ENCODE measurements at regions not wholly inside any gene's neighbourhood (a gene's known extent, or its start where the extent isn't known, plus 50 kb on each side); places are given as distances from the start of the nearest gene placed in this dataset.

DNA sequence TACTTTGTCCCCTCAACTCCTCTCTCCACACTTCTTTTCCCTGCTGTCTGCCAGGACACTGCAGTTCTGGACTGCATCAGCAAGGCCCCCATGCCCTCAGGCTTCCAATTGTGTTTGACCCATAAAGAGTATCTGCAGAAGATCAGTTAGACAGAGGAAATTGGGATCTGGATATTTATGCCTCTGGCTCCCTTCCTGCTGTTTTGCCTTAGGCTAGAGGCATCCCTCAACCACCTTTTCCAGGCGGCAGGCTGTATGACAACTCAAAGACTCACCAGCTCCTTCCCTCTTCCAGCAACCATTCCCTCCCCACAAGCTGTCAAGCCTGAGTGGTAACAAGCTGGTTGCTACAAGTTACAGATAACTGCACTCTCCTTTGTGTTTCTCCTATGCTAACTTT lies 66.4 kb upstream of the NDP start:
- TF ChIP-seq, protein P1, sequence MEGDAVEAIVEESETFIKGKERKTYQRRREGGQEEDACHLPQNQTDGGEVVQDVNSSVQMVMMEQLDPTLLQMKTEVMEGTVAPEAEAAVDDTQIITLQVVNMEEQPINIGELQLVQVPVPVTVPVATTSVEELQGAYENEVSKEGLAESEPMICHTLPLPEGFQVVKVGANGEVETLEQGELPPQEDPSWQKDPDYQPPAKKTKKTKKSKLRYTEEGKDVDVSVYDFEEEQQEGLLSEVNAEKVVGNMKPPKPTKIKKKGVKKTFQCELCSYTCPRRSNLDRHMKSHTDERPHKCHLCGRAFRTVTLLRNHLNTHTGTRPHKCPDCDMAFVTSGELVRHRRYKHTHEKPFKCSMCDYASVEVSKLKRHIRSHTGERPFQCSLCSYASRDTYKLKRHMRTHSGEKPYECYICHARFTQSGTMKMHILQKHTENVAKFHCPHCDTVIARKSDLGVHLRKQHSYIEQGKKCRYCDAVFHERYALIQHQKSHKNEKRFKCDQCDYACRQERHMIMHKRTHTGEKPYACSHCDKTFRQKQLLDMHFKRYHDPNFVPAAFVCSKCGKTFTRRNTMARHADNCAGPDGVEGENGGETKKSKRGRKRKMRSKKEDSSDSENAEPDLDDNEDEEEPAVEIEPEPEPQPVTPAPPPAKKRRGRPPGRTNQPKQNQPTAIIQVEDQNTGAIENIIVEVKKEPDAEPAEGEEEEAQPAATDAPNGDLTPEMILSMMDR (conservative IDR thresholded peaks at IDR 0.05; ENCODE audit: low read depth, low read length), result no peak
- TF ChIP-seq CEBPB (IDR thresholded peaks at IDR 0.05; ENCODE audit: low read depth, low read length) (no peak), SMC3 (IDR thresholded peaks at IDR 0.05; ENCODE audit: low read depth, low read length) (no peak), BHLHE40 (IDR thresholded peaks at IDR 0.05; ENCODE audit: low read depth, low read length) (no peak), RCOR1 (IDR thresholded peaks at IDR 0.05; ENCODE audit: insufficient replicate concordance, low read length) (no peak), RAD21 (IDR thresholded peaks at IDR 0.05; ENCODE audit: low read length) (no peak), POLR2A (IDR thresholded peaks at IDR 0.05; ENCODE audit: low read depth, low read length) (no peak), MAFK (IDR thresholded peaks at IDR 0.05; ENCODE audit: low read depth, low read length) (no peak), NFE2L2 (IDR thresholded peaks at IDR 0.05; ENCODE audit: low read depth, low read length) (no peak), RFX5 (IDR thresholded peaks at IDR 0.05; ENCODE audit: low read depth, low read length) (no peak)
- TF ChIP-seq, protein P2, sequence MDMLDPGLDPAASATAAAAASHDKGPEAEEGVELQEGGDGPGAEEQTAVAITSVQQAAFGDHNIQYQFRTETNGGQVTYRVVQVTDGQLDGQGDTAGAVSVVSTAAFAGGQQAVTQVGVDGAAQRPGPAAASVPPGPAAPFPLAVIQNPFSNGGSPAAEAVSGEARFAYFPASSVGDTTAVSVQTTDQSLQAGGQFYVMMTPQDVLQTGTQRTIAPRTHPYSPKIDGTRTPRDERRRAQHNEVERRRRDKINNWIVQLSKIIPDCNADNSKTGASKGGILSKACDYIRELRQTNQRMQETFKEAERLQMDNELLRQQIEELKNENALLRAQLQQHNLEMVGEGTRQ (IDR thresholded peaks at IDR 0.05; ENCODE audit: low read depth, low read length), result no peak
- TF ChIP-seq, protein P3, sequence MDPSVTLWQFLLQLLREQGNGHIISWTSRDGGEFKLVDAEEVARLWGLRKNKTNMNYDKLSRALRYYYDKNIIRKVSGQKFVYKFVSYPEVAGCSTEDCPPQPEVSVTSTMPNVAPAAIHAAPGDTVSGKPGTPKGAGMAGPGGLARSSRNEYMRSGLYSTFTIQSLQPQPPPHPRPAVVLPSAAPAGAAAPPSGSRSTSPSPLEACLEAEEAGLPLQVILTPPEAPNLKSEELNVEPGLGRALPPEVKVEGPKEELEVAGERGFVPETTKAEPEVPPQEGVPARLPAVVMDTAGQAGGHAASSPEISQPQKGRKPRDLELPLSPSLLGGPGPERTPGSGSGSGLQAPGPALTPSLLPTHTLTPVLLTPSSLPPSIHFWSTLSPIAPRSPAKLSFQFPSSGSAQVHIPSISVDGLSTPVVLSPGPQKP (IDR thresholded peaks at IDR 0.05; ENCODE audit: borderline replicate concordance, low read depth, low read length), result no peak

Data from IMR-90 (cell line).